Sigmoid colon (tissue), 6 donors: ENCODE measurements at regions not wholly inside any gene's neighbourhood (a gene's known extent, or its start where the extent isn't known, plus 50 kb on each side); places are given as distances from the start of the nearest gene placed in this dataset.

Source experiments
- DNase-seq: peaks from one replicate; pipeline ENCODE4 v3.0.0-alpha.2; 2019
- H3K27ac ChIP-seq, 4 donors: fragments of 200-600 bp; sonication (generic); one replicate each; pipeline ENCODE4 v1.5.1; 2016 to 2019; ENCODE audit warnings: mild to moderate bottlenecking in 1 of 4
- H3K27me3 ChIP-seq, 3 donors: fragments of 200-600 bp; sonication (generic); one replicate each; pipeline ENCODE4 v1.5.1; 2019; ENCODE audit warnings: mild to moderate bottlenecking in 1 of 3
- H3K36me3 ChIP-seq, 4 donors: fragments of 200-600 bp; sonication (generic); one replicate each; pipeline ENCODE4 v1.5.1; 2016 to 2019
- H3K4me1 ChIP-seq, 4 donors: fragments of 200-600 bp; sonication (generic); one replicate each; pipeline ENCODE4 v1.5.1; 2017 to 2019
- H3K4me3 ChIP-seq, 4 donors: fragments of 200-600 bp; sonication (generic); one replicate each; pipeline ENCODE4 v1.5.1; 2017 to 2019; ENCODE audit warnings: mild to moderate bottlenecking in 2 of 4, moderate library complexity in 1 of 4
- H3K9me3 ChIP-seq, 4 donors: fragments of 200-600 bp in 3 of 4; sonication (generic) in 3 of 4; one replicate each; pipeline versions ENCODE4 v1.5.1 to v1.6.1; 2013 to 2019
- CTCF ChIP-seq, 4 experiments: fragments of 450-650 bp in 3 of 4; fragments of 200-600 bp in 1 of 4; IDR thresholded peaks; one replicate each; pipeline ENCODE4 v1.5.1; 2016 to 2019; ENCODE audit warnings: antibody characterized with exemption in 4 of 4, mild to moderate bottlenecking in 3 of 4, moderate library complexity in 2 of 4
- EP300 ChIP-seq, 4 donors: sonication (generic); formaldehyde crosslinking; IDR thresholded peaks; one replicate each; pipeline ENCODE4 v1.6.1; 2017; ENCODE audit warnings: antibody characterized with exemption in 4 of 4
- POLR2A ChIP-seq, 2 donors: fragments of 450-650 bp; IDR thresholded peaks; one replicate each; pipeline ENCODE4 v1.6.1; 2016; ENCODE audit warnings: antibody characterized with exemption in 2 of 2, mild to moderate bottlenecking in 2 of 2, moderate library complexity in 2 of 2
- POLR2AphosphoS5 ChIP-seq, 4 donors: sonication (generic); formaldehyde crosslinking; IDR thresholded peaks; one replicate each; pipeline ENCODE4 v1.6.1; 2017; ENCODE audit warnings: antibody characterized with exemption in 4 of 4
- WGBS, 2 donors: extraction: QIAGEN DNeasy Blood & Tissue Kit; methylation state at CpG; one replicate each; pipeline ENCODE4 v1.1.7; 2013; 5-methylcytosine and 5-hydroxymethylcytosine counted together
- intact Hi-C: fragments of 100-400 bp; cut with DNase I; formaldehyde crosslinking; loops from one replicate; pipeline ENCODE4 v1.15.1; 2023
- donor health status: healthy with polysubstance abuse.
- donor health status: healthy.

- no peaks in the 10 kb centered on the region for H3K9me3 ChIP-seq
- H3K27ac ChIP-seq = no peak overlapping the region
- intact Hi-C loops = no loop called here
- TF ChIP-seq CTCF (IDR thresholded peaks at IDR 0.05) = no peak
- TF ChIP-seq POLR2AphosphoS5 (IDR thresholded peaks at IDR 0.05) = no peak
- TF ChIP-seq EP300 (IDR thresholded peaks at IDR 0.05) = no peak
- no peaks in the 10 kb centered on the region for H3K36me3 ChIP-seq
- peaks cover 0 to 33% (median 28%) of the 10 kb centered on the region in 4 donors for H3K4me1 ChIP-seq
- H3K27me3 ChIP-seq = no peaks in the 10 kb centered on the region
- no peak overlapping the region for H3K4me3 ChIP-seq
- WGBS, 2 donors = 84 to 87% methylated on average over 24 of the region's 24 CpGs
- no peak for DNase-seq
These were observed 142.7 kb downstream of the KIF26A start for GRCh38 chr14:104280902-104281767.

- H3K36me3 ChIP-seq = no peaks in the 10 kb centered on the region
- TF ChIP-seq POLR2AphosphoS5 (IDR thresholded peaks at IDR 0.05) (no peak), EP300 (IDR thresholded peaks at IDR 0.05) (no peak)
- H3K4me1 ChIP-seq = peaks cover 0 to 33% (median 26%) of the 10 kb centered on the region in 4 donors
- peak overlapping the region in 2 of 4 donors; percentile 69 to 77 for H3K27ac ChIP-seq
- H3K9me3 ChIP-seq = no peaks in the 10 kb centered on the region
- no peak for DNase-seq
- no peak overlapping the region for H3K4me3 ChIP-seq
- WGBS, 2 donors = 48 to 77% methylated on average over 11 of the region's 11 CpGs
- intact Hi-C loops = no loop called here
- H3K27me3 ChIP-seq = no peaks in the 10 kb centered on the region
These were observed 143.4 kb downstream of the KIF26A start for GRCh38 chr14:104281768-104282301.

GRCh38 chr14:104282332-104283196, 144.2 kb downstream of the KIF26A start:
- Histone ChIP-seq H3K4me1 (peaks cover 0 to 33% (median 26%) of the 10 kb centered on the region in 4 donors), H3K4me3 (no peak overlapping the region), H3K27me3 (no peaks in the 10 kb centered on the region), H3K9me3 (no peaks in the 10 kb centered on the region), H3K27ac (peak overlapping the region in 3 of 4 donors; percentile 67 to 77 (median 69)), H3K36me3 (no peaks in the 10 kb centered on the region)
- 22 to 71% methylated on average over 26 of the region's 26 CpGs for WGBS, 2 donors
- peak; percentile 78 for DNase-seq
- intact Hi-C loops = no loop called here
- no peak for TF ChIP-seq POLR2A (IDR thresholded peaks at IDR 0.05)
- no peak for TF ChIP-seq EP300 (IDR thresholded peaks at IDR 0.05)
- peak in 1 of 4 donors; percentile 34 for TF ChIP-seq POLR2AphosphoS5 (IDR thresholded peaks at IDR 0.05)
- TF ChIP-seq CTCF (IDR thresholded peaks at IDR 0.05) = no peak

- H3K4me1 ChIP-seq = peaks cover 0 to 33% (median 26%) of the 10 kb centered on the region in 4 donors
- peak overlapping the region in 3 of 4 donors; percentile 67 to 77 (median 69) for H3K27ac ChIP-seq
- H3K36me3 ChIP-seq = no peaks in the 10 kb centered on the region
- no peaks in the 10 kb centered on the region for H3K27me3 ChIP-seq
- intact Hi-C loops = no loop called here
- 15 to 63% methylated on average over 25 of the region's 25 CpGs for WGBS, 2 donors
- peak; percentile 65 for DNase-seq
- no peak overlapping the region for H3K4me3 ChIP-seq
- no peaks in the 10 kb centered on the region for H3K9me3 ChIP-seq
- TF ChIP-seq CTCF (IDR thresholded peaks at IDR 0.05) (no peak), POLR2A (IDR thresholded peaks at IDR 0.05) (peak in 1 of 2 donors; percentile 0)
These were observed 145.1 kb downstream of the KIF26A start for GRCh38 chr14:104283197-104284106.
